Kidney epithelial cell (primary cell): ENCODE measurements at regions not wholly inside any gene's neighbourhood (a gene's known extent, or its start where the extent isn't known, plus 50 kb on each side); places are given as distances from the start of the nearest gene placed in this dataset.

Experiments used
- DNase-seq: peaks from one replicate; pipeline ENCODE4 v3.0.0-alpha.2; 2010; ENCODE audit warnings: low read depth
- H3K27me3 ChIP-seq: 2 replicates; pipeline ENCODE4 v1.6.0; 2011; ENCODE audit warnings: low read length; ENCODE audit not compliant: control insufficient read depth, insufficient read depth
- H3K36me3 ChIP-seq: 2 replicates; pipeline ENCODE4 v1.5.1; 2011; ENCODE audit warnings: low read length; ENCODE audit not compliant: control insufficient read depth, insufficient read depth
- H3K4me3 ChIP-seq: 2 replicates; pipeline ENCODE4 v1.5.1; 2011; ENCODE audit warnings: low read depth, mild to moderate bottlenecking, control low read depth, low read length
- TF ChIP-seq, protein P1 (sequence below): IDR thresholded peaks from 2 replicates; pipeline ENCODE4 v1.5.1; 2011; ENCODE audit warnings: mild to moderate bottlenecking, moderate library complexity, low read length, control low read depth, inconsistent platforms; ENCODE audit not compliant: insufficient read depth, poor library complexity, severe bottlenecking

DNA sequence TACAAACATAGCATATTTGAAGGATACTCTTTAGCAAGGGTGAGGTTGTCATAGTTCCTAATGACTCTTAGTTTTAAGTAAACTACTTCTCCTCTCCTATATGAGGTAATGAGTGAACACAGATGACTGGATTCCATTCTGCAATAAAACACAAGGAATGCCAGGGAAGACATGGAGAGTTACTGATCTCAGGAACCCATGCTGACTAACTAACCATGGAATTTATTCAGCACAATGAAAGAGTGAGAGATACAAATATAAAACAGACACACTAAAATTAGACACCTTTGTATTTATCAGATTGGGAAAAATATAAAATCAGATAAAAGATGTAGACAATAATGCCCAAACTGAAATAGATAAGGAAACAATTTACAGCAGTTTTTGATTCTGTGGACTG is 1525.9 kb upstream of the SLC10A2 start:
- TF ChIP-seq, protein P1, sequence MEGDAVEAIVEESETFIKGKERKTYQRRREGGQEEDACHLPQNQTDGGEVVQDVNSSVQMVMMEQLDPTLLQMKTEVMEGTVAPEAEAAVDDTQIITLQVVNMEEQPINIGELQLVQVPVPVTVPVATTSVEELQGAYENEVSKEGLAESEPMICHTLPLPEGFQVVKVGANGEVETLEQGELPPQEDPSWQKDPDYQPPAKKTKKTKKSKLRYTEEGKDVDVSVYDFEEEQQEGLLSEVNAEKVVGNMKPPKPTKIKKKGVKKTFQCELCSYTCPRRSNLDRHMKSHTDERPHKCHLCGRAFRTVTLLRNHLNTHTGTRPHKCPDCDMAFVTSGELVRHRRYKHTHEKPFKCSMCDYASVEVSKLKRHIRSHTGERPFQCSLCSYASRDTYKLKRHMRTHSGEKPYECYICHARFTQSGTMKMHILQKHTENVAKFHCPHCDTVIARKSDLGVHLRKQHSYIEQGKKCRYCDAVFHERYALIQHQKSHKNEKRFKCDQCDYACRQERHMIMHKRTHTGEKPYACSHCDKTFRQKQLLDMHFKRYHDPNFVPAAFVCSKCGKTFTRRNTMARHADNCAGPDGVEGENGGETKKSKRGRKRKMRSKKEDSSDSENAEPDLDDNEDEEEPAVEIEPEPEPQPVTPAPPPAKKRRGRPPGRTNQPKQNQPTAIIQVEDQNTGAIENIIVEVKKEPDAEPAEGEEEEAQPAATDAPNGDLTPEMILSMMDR: no peak
- Histone ChIP-seq H3K27me3 (no peaks in the 10 kb centered on the region), H3K36me3 (no peaks in the 10 kb centered on the region), H3K4me3 (no peak overlapping the region)
- DNase-seq: peak; percentile 93

DNA sequence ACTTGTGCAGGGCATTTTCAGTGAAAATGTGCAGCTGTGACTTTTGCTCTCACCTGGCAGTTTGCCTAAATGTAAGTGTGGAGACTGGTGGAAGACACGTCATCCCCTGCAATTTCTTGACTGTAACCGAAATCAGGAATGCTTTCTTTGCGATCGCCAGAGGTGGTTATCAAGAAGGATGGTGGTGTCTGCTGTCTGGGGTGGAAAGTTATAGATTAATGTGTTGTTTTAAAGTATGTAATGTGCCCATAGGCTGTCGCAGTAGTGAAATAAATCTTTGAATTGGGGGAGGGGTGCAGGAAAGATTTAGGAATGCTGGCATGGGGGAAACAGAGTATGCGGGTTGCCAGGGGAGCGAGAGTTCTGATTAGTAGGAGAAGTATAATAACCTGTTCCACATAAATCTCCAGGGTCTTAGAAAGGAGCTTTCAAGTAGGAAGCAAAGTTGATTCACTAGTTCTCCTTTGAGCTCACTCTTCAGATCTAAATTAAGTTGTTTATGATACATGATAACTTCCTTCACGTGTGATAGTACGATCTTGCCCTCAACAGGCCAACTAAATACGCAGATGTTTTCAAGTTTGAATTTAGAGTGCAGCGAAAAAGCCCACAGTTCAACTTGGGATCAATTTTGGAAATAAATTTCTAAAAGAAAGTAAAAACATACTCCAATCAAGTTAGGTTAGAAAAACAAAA is 1520.0 kb upstream of the SLC10A2 start:
- no peaks in the 10 kb centered on the region for H3K36me3 ChIP-seq
- peak; percentile 37 for DNase-seq
- H3K27me3 ChIP-seq: no peaks in the 10 kb centered on the region
- H3K4me3 ChIP-seq: no peak overlapping the region
- TF ChIP-seq, protein P1: no peak

DNA sequence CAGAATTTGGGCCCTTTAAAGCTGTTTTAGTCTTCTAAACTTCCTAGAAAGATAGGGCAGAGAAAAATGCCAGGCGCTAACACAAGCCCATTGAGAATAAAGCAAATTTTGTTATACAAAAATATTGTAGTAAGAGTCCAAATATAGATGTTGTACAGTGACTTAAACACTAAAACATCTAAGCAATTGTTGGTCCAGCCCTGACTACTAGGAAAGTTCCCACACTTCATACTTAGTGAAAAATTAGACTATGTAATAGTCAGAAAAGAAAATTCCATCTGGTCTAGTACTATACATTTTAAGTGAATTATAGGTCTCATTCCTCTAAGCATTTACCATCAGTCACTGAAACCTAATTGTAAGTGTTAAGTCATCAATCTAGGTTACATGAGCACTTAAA is 1518.3 kb upstream of the SLC10A2 start:
- Histone ChIP-seq H3K4me3 (no peak overlapping the region), H3K27me3 (no peaks in the 10 kb centered on the region), H3K36me3 (no peaks in the 10 kb centered on the region)
- TF ChIP-seq, protein P1: no peak
- DNase-seq: no peak

DNA sequence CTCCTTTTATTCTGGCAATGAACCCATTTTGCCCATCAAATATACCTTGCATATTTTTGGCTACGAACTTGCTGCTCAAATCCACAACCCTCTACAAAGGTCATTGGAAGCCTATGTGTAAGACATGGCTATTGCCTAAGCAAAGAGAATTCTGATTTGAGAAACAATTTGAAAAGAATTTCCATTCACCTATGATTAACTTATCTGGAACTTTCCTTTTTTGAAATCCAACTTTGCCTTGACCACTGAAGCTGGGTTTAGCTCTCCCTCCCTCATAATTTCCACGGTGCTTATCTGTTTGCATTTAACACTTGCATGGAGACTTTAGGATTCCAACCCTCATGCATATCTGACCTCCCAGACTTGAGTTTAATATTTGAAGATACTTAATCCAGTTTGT is 1514.7 kb upstream of the SLC10A2 start:
- no peak for DNase-seq
- TF ChIP-seq, protein P1: no peak

DNA sequence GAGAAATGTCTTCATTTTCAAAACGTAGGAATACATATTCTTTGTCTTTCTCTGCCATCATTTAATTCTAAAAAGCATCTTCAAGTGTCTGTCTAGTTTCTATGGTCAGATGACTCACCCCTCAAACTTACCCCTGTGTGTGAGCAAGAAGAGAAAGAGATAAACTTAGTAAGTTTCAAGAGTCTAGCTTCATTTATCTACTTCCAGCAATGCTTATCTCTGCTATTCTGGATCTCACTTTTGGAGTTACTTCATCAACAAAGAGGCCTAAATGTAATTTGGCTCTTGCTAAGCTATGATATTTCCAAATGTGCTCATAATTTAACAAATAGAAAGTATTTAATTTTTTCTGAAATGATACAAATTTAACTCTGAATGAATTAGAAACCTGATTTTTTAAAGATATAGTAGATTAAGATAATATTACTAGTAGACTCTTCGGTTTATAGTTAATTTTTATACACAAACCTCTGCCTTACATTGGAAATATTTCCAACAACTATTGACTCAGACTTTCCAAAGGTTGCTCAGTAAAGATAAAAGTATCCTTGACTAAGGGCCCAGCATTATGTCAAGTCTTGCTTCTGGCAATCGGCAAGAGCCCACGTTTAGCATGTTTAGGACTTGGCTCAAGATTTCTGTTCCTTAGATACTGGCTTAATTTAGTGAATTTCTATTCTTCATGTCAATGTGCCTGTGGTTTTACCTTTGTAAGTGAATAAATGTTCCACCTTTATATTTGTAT is 1511.0 kb upstream of the SLC10A2 start:
- H3K36me3 ChIP-seq: no peaks in the 10 kb centered on the region
- no peaks in the 10 kb centered on the region for H3K27me3 ChIP-seq
- DNase-seq: no peak
- no peak overlapping the region for H3K4me3 ChIP-seq
- TF ChIP-seq, protein P1: no peak

More for the DNA sequence above, 1514.7 kb upstream of the SLC10A2 start:
- no peak overlapping the region for H3K4me3 ChIP-seq
- no peaks in the 10 kb centered on the region for H3K36me3 ChIP-seq
- no peaks in the 10 kb centered on the region for H3K27me3 ChIP-seq
